HFF-Myc (cell line): ENCODE measurements at regions not wholly inside any gene's neighbourhood (a gene's known extent, or its start where the extent isn't known, plus 50 kb on each side); places are given as distances from the start of the nearest gene placed in this dataset.

Experiments used
- DNase-seq: peaks from one replicate; pipeline ENCODE4 v3.0.0-alpha.2; 2011; ENCODE audit warnings: low read depth; ENCODE audit errors: extremely low read depth
- H3K4me3 ChIP-seq: replicated peaks from 2 replicates; pipeline ENCODE4 v1.5.1; 2011; ENCODE audit warnings: low read depth, mild to moderate bottlenecking, control low read depth, low read length
- TF ChIP-seq, protein P1 (sequence below): IDR thresholded peaks from 2 replicates; pipeline ENCODE4 v1.5.1; 2012; ENCODE audit warnings: mild to moderate bottlenecking, low read depth, low read length, control low read depth; ENCODE audit errors: missing control alignments

DNA sequence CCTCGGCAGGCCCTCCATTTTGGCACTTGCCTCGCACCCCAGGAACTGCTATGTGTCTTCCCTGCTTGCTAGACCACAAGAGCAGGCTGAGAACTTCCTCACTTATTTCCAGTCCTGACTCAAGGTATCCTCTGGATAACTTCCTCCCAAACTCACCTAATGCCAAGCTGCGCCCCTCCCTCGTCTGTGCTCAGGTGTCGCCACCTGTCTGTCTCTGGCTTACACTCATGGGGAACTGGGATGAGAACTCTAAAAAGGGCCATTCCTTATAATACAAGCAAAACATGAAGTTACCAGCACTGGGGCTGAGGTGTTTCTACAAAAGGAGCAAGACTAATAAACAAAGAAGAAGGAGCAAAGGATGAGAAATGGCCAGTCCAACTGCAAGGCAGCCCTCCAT is 191.5 kb upstream of the RMP24 start:
- no peak overlapping the region for H3K4me3 ChIP-seq
- TF ChIP-seq, protein P1, sequence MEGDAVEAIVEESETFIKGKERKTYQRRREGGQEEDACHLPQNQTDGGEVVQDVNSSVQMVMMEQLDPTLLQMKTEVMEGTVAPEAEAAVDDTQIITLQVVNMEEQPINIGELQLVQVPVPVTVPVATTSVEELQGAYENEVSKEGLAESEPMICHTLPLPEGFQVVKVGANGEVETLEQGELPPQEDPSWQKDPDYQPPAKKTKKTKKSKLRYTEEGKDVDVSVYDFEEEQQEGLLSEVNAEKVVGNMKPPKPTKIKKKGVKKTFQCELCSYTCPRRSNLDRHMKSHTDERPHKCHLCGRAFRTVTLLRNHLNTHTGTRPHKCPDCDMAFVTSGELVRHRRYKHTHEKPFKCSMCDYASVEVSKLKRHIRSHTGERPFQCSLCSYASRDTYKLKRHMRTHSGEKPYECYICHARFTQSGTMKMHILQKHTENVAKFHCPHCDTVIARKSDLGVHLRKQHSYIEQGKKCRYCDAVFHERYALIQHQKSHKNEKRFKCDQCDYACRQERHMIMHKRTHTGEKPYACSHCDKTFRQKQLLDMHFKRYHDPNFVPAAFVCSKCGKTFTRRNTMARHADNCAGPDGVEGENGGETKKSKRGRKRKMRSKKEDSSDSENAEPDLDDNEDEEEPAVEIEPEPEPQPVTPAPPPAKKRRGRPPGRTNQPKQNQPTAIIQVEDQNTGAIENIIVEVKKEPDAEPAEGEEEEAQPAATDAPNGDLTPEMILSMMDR = no peak
- no peak for DNase-seq

DNA sequence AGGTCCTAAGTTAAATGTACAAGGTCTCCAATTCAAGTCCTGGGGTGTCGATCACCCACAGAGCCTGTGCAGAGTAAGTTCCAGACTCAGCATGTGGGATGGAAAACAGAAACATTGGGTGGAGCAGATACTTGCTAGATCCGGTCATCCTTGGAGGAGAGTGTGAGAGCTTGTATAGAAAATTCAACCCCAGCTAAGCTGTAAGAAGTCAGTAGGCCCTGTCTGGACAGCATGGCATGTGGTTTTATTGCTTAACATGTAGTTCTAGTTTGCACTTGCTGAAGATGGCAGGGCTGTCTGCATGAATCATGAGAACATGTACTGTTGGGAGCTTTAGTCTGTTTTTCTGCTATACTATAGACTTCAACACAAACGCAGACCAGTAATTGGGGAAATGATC is 189.6 kb upstream of the RMP24 start:
- H3K4me3 ChIP-seq = no peak overlapping the region
- no peak for DNase-seq
- TF ChIP-seq, protein P1 = no peak

DNA sequence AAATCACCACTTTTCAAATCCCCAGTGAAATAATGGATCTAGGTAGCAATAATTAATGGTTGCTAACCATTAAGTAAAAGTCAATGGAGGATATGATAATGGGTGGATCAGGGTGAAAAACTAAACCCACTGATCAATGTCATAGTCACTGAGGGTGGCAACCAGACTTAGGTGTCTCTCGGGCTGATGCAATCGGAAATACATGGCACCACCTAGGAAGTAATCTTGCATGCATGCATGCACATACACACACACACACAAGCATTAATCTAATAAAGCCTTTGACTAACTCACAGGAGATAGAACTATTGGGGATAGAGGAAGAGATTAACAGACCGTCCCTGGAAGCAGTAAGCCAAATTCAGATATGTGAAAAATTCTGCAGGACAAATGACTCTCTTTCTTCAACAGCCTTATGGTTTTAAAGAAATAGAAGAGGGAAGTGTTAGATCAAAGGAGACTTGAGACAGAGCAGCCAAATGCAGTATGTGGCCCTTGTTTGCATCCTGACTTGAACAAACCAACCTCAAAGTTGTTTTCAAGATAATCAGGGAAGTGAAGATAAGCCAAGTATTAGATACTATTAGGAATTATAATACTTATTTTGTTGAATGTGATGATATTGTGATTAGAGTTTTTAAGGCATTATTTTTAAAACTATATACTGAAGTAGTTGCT is 186.0 kb upstream of the RMP24 start:
- DNase-seq = no peak
- TF ChIP-seq, protein P1 = no peak
- H3K4me3 ChIP-seq = no peak overlapping the region

DNA sequence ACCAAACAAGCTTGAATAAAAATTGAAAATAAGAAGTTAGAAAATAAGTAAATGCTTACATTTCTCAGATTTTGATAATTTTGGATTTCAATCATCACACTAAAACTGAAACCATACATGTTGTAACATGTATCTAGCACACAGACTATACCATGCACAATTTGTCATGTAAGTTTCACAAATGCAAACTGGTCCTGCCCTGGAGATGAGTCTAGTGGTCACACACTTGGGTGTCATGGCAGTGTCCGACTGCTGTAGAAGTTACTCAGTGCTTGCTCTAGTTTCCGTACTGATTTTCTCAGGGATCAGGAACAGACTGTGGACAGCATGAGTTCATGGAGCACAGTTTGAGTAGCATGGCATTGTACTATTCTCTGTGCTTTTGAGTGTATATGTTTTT is 182.9 kb upstream of the RMP24 start:
- DNase-seq = no peak
- no peak overlapping the region for H3K4me3 ChIP-seq
- TF ChIP-seq, protein P1 = no peak

DNA sequence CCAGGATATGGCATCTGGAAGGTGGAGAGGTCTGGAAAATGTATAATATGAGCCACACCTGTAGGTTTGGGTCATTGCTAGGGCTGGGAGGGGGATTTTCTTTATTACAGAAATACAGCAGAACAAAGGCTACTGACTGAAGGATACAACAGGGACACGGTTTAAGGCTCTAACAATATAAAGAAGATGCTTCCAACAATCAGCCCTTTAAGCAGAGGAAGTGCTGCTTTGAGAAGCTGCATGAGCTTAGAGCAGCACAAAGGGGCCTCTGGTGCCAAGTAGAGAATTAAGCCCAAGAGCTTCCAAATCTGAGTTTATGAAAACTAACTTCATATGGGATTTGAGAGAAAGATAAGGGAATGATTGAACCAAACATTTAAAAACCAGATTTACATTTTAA is 174.5 kb upstream of the RMP24 start:
- no peak overlapping the region for H3K4me3 ChIP-seq
- no peak for DNase-seq
- TF ChIP-seq, protein P1 = no peak

DNA sequence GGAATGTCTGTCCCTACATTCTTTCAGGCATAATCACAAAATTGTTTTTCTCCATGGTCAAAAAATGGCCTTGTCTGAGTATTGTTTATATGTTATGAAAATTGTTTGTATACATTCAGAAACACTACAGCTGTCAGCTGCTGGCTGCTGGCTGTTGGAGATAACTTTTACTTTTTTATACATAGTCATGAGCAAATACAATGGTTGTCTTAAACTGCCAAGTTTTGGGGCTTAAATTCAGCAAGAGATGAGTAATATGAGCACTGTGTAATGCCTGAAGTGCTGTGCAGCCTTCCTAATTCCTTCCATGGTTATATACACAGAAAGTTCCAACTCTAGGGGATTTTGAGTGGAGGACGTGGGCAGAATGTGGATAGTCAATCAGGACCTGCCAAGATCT is 168.9 kb upstream of the RMP24 start:
- H3K4me3 ChIP-seq = no peak overlapping the region
- no peak for DNase-seq
- TF ChIP-seq, protein P1 = no peak

DNA sequence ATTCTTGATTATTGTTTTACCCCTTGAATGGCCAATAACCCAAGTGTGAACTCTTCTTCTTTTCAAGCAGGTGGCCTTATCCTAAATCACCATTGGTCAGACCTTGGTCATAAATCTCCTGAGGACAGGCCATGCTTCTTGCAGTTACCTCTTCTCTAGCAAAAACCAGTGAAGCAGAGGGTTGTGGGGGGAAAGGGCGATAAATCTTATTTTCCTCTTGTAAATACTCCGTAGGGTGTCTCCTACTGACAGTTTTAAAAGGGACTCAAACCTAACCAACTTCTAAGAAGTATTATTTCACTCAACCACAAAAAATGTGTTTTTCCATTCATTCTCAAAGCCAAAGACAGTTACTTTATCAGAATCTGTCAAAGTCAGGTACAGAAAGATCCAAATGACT is 168.1 kb upstream of the RMP24 start:
- DNase-seq = no peak
- TF ChIP-seq, protein P1 = no peak
- H3K4me3 ChIP-seq = no peak overlapping the region
